ENCODE measurements at regions not wholly inside any gene's neighbourhood (a gene's known extent, or its start where the extent isn't known, plus 50 kb on each side); places are given as distances from the start of the nearest gene placed in this dataset.

DNA sequence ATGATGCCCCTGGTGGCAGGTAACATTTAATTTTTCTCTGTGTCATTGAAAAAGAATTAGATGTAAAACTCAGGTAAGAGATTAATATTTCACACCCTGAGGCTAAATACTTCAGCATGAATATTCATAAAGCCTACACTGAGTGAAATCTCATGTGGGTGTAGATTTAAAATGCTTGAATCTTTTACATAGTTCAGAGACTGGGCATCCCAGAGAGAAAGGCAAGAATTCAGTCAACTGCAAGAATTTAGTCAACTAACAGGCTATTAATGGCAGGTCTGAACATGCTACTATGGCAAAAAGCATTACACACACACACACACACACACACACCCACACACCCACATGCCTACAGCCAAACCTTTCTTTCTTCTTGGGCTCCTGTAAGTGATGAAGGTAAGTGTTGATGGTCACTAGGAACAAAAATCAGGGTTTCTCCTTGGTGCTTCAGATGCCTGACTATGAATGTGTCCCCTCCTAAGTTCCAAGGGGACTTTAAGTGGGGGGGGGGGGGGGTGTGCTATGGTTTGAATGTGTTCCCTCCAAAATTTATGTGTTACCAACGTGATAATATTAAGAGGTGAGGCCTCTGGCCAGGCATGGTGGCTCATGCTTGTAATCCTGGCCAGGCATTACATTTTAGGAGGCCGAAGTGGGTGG is 63.7 kb upstream of the PSMD7 start:
- no peak for ATAC-seq (ENCODE audit: low FRiP score)
- TF ChIP-seq, protein P1, sequence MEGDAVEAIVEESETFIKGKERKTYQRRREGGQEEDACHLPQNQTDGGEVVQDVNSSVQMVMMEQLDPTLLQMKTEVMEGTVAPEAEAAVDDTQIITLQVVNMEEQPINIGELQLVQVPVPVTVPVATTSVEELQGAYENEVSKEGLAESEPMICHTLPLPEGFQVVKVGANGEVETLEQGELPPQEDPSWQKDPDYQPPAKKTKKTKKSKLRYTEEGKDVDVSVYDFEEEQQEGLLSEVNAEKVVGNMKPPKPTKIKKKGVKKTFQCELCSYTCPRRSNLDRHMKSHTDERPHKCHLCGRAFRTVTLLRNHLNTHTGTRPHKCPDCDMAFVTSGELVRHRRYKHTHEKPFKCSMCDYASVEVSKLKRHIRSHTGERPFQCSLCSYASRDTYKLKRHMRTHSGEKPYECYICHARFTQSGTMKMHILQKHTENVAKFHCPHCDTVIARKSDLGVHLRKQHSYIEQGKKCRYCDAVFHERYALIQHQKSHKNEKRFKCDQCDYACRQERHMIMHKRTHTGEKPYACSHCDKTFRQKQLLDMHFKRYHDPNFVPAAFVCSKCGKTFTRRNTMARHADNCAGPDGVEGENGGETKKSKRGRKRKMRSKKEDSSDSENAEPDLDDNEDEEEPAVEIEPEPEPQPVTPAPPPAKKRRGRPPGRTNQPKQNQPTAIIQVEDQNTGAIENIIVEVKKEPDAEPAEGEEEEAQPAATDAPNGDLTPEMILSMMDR (IDR thresholded peaks at IDR 0.05): no peak
- no peak for DNase-seq (ENCODE audit: low spot score)

DNA sequence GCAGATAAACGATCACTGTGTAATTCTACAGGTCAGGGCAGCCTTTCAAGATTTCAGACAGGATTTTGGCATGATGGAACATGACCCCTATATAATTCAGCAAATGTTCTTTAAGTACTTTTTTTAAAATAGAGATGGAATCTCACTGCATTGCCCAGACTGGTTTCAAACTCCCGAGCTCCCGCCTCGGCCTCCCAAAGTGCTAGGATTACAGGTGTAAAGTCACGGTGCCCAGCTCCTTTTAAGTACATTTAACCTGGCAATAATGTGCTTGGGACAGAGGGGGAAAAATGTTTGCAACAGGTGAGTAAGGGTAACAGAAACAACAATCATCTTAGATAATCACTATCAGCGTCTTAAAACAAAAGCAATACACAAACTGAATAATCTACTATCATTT is 66.5 kb upstream of the PSMD7 start:
- TF ChIP-seq, protein P1 (IDR thresholded peaks at IDR 0.05): no peak
- DNase-seq (ENCODE audit: low spot score): no peak
- no peak for ATAC-seq (ENCODE audit: low FRiP score)

DNA sequence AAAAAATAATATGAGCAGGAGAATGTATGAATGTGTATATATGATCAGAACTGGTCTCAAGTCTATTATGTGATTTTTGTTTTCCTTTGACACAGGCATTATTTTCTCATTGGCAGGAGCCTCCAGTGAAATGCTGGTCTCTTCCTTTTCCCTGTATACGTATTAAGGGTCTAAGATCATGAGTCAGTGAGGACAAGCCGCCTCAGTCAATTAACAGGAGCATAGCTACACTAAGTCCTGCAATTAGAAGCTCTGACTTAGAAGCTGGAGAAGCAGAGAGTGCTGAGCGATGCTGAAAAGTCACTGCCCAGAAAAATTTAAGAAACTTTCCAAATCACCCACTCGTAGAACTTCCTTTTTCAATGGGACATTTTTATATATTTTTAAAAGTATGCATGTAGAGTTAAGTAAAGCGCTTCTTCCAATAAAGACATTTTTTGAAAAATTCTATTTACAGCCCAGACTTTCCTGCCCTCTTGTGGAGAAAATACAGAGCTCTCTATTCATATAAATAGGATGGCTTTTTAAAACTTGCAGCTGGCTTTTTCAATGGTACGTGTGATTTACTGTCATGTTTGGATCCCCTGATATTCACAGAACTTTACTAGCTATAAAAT is 70.2 kb upstream of the PSMD7 start:
- DNase-seq (ENCODE audit: low spot score): no peak
- ATAC-seq (ENCODE audit: low FRiP score): no peak
- TF ChIP-seq, protein P1 (IDR thresholded peaks at IDR 0.05): no peak

DNA sequence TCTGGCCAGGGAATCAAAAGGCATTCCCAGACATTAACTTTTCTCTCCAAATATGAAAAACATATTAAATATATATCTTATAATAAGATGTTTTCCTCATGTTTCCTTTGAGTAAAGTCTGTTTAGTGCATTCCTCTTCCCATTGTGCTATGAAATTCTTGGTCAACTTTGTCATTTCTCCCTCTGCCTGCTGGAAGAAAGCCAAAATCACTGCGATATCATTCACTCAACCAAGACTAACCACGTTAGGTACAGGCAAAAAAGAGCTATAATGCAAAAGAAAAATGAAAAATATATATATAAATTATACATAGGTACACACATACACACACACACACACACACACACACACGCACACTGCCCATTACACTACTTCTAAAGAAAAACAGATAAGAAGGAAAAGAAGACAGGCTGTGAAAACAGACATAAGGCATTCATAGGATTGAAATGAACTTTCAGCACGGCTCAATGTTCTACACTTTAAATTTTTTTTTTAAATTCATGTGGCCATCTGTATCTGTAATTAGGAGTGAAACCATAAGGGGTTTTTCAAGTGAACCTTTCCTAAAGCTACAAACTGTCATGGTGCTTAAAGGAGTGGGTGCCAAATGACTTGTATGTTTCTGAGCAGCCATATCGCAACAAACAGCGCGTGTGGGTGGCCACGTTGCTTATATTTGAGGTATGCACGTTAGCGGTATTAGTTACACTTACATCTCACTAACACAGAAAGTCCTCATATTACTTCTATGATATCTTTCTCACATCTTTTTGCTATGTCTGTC is 71.6 kb upstream of the PSMD7 start:
- TF ChIP-seq, protein P1 (IDR thresholded peaks at IDR 0.05): no peak
- DNase-seq (ENCODE audit: low spot score): no peak
- ATAC-seq (ENCODE audit: low FRiP score): no peak

DNA sequence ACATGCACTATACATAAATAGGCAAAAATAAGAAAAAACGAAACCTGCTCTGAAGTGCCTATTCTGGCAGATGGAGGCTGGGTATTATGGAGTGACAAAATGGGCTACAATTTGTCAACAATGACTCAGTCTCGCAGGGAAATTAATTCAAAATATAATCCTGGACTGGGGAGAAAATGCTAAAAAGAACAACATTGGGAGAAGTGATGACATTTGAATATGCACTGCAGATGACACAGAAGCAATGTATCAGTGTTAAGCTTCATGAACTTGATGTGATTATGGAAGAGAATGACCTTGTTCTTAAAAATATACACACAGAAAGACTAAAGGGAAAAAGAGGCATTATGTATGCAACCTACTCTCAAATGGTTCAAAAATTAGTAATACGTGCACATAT is 74.8 kb upstream of the PSMD7 start:
- ATAC-seq (ENCODE audit: low FRiP score) (no peak), DNase-seq (ENCODE audit: low spot score) (no peak)
- TF ChIP-seq, protein P1 (IDR thresholded peaks at IDR 0.05): no peak

DNA sequence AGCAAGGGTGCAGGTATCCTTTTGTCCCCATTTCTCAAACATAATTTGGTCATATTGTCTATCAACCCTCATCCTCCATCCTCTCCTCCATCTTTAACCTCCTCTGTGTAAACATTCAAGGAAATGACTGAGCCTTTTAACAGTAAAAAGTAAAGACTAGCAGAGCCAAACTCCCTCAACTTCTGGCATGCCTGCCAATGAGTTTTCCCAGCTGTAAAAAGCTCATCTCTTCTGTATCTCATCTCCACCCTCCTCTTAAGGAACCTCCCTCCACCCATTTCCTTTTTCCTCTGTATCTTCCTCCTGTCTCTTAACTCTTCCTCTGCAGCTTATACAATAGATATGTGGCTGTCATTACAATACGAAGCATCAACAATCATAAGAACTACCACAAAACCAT is 76.9 kb upstream of the PSMD7 start:
- TF ChIP-seq, protein P1 (IDR thresholded peaks at IDR 0.05): no peak
- ATAC-seq (ENCODE audit: low FRiP score) (no peak), DNase-seq (ENCODE audit: low spot score) (no peak)

All from omental fat pad (tissue), 3 donors.